NCI-H1694 (cell line): ENCODE measurements at regions not wholly inside any gene's neighbourhood (a gene's known extent, or its start where the extent isn't known, plus 50 kb on each side); places are given as distances from the start of the nearest gene placed in this dataset.

Source experiments
- DNase-seq: peaks from one replicate; lab custom pipeline; 2025; lab: John Stamatoyannopoulos, UW

DNA sequence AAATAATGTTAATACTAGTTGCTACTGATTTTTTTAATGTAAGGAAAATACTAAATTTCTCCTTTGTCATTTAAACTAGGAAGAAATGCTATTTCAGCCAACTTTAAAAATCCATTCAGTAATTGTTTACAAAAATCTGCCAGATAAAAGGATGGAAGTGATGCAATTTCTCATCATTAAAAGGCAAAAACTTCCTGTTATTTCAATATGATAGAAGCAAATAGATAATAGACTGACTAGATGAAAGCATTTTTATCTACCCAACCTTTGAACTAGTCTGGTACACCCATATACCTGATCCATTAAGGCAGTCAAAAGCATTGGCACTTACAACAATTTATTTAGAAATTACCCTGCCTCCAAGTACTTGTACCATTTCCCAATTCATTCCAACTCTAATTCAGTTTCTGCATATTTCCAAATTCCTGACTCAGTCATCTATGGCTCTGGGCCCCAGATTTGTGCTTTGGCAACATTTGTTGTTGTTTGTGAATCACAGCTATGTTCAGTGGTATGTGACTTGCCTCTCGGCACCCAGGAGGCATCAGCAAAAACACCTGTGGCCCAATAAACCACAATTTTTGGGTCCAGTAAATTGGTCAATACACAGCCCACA is 482.6 kb upstream of the SEMA3A start:
- no peak for DNase-seq

DNA sequence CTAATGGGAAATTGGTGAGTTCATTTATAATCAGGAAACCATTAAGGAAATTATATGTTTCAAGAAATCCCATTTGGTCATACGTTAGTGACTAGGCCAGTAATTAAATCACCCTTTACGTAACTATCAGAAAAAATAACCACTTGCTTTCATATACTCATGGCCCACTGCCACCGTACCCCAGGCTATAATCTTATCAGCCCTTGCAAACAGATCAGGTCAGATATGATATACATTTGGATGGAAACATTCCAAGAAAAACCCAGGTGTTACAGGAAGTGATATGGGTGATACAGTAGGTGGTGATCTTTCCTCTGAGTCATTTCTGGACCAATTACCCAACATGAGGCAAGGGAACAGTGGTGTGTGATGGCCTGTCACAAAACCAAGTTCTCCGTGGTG is 481.0 kb upstream of the SEMA3A start:
- DNase-seq: no peak

DNA sequence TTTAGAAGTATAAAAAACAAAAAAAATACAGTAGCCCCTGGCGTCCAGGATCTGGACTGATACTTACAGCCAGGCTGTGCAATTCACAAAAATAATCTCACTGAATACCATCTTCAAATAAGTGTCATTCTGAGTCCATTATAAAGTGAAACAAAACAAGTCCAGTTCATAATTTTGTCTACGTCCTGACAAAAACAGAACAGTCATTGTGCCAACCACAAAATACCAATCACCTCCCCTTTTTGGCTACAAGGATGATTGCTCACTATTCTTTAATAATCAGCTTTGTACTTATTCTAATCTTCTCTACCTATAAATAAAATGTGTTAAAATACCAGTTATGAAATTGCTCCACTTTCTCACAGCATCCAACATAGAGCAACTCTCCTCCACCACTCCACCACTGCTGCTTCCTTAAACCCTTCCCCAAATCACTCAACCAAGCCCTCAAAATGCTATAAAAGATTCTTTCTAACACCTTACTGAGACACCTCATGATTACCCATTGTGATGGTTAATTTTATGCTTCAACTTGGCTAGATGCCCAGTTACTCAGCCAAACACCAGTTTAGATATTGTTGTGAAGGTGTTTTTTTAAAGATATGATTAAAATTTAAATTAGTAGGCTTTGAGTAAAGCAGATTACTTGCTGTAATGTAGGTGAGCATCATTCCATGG is 479.8 kb upstream of the SEMA3A start:
- no peak for DNase-seq

DNA sequence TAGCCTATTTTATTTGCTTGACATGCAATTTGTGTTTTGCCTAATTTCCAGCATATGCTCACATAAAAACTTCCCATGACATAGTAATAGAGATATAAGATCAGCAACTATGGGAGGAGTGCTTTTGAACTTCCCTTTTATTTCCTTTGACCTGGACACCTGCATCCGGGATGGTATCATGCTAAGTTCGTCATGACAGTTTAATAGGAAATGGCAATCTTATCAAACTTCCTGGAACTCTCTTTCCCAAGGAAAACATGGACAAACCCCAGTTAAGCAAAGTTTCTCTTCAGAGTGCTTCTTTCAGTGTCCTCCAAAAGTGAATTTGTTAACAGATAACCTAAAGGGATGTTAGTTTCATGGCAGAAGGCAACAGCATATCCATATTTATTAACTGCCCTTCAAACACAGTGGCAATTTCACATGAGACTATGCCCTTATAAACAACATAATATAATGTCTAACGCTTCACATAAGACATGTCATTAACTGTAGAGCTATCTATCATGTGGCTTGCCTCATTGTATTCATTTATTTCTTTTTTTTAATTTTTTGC is 474.7 kb upstream of the SEMA3A start:
- no peak for DNase-seq

DNA sequence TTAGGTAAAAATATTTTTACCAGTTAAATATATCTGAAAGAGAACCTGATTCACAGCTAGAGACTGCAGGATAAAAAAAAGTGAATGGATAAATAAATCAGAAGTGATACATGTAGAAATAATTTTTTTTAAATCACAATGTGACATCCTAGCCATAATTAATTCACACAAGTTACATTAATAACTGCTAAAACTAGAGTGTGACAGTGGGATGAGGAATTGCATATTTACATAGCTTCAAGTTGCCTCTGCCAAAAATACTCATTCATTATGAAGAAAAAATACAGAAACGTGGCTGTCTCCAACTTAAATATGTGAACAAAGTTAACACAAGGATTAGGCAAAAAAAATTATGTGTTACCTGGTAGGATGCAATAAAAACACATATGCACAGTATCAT is 473.5 kb upstream of the SEMA3A start:
- no peak for DNase-seq

DNA sequence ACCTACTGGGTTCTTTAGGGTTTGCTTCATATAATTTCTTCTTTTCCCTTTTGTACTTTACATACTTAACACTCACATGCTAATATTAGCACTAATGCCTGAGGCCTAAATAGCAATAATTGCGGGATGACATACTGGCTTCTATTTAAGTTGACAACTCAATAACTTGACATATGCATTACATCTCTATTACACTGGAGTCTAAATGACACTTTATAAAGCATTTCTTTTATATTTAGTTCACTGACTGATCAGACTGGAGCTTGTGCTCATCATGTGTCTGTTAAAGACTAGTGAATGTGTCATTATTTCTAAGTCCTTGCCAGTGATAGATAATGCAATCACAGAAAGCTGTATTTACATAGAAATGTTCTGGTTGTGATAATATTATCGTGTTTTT is 472.1 kb upstream of the SEMA3A start:
- no peak for DNase-seq

DNA sequence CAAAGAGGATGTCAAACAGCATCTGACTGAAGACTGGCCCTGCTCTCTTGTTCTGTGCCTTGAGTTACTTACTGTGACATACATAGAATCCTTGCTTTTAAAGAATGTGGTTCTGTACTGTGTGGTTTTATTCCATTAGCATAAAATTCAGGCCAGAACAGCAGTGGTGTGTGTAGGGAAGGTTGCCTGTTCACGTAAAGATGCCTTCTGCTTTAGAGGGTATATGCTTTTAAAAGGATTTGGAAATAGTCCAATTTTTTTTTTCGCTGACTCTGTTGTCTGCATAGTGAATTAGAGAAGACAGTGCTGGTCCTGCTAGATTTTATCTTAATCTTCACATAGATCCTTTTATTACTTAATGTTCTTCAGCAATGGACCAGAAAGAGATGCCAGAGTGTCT is 470.8 kb upstream of the SEMA3A start:
- no peak for DNase-seq

DNA sequence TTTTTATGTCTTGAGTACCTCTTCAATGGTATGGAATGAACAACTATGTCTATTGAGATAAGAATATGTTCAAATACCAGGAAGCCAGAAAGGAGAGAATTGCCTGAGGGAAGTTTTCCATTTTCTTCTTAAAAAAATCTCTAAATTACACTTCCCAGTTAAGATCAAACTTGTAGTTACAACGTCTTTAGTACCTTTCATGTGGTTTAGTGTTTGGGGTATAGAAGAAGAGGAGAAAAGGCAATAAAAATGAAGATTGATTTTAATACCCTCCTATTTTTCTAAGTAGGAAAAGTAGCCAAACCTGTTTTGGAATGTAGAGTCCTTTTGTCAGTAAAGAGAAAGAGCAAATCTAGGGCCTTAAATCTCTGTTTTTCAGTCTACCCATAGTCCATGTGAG is 470.0 kb upstream of the SEMA3A start:
- DNase-seq: no peak

DNA sequence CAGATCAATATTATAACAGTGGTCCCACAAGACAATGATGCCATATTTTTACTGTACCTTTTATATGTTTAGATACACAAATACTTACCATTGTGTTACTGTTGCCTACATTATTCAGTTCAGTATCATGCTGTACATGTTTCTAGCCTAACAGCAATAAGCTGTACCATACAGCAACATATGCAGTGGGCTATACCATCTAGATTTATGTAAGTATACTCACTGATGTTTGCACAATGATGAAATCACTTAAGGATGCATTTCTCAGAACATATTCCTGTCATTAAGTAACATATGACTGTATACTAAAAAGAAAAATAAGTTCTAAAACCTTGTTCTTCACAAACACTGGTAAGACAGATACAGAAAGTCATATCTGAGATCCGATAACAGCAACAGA is 468.6 kb upstream of the SEMA3A start:
- no peak for DNase-seq

DNA sequence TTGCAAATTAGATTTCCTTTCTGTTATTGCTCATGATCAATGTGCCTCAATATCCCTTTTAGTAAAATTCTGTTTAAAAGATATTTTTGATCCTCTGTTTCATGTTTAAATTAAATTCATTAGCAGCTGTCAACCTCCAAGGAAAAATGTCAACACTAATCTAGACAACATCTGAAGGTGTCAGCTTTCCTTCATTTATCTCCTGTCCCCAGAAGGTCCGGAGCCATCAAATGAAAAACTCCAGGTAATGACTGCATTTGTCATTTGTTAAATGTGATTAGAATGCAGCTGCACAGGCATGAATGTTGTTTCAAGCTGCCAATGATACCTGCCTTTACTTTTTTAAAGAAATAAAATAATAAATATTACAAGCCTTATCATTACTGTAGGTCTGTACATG is 463.7 kb upstream of the SEMA3A start:
- no peak for DNase-seq

DNA sequence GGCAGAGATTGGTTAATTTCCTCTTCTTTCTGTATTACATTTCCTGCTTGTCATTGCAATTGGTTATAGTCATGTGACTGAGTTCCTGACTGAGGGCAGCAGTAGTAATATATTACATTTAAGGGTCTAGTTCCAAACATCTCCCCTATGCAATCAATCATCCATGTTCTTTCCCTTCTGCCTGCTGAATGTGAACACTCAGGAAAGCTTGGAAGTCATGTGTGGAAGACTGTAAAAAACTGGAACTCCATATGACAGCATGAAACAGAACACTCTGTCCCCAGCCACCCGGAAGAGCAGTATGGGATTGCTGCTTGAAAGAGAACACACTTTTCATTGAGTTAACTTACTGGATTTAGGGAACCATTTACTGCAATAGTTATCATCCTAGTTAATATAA is 459.7 kb upstream of the SEMA3A start:
- no peak for DNase-seq

DNA sequence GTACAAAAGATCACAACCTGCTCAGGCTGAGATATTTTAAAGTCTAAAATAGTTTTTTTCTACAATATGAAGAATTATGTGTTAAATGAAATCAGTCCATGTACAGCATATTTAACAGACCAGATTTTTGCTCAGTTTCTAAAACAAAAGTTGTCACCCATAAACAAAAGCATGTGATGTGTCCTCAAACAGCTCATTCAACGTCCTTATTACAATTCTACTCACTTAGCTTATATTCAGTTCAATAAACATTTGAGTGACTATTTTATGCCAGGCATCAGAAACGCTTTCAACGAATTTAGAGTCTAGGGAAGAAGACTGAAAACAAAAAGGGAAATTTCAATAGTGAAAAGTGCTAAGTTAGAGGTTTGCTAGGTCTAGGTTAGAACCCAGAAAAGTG is 457.3 kb upstream of the SEMA3A start:
- DNase-seq: no peak

DNA sequence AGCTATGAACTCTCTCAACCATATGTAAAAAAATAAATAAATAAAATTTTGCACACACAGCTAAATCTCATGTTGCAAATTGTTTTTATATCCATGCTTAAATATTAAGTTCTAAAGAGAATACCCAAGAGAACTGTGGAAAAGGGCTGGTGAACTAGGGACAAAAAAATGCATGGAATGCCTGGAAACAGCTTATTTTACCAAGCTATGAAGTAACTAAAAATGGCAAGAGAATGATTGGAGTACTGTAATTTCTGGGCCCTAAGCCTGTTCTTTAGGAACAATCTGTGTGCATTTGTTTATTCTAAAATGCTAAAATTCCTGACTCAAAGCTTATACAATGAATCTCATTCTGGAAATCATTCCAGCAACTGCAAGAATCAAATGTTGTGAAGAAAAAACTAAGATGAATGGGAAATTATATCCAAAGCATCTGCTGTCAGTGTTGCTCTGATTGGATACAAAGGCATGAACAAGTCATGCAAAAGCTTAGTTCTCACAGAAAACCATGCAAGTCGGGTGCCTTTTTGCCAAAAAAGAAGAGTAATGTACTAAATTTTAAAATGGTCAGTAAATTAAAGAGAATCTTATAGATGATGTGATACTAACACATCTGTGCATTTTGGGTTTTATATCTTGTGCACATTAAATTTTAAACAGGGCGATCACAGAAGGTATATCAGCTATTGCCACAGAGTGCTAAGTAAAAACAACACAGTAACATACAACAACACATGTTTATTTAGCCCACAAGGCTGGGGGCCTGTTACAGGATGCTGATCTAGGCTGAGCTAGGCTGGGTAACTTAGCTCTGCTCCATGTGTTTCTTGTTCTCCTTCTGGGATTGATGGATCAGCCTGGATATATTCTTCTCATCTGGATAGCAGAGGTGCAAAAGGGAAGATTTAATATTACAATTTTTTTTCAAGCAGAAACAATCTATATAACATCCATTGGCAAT is 453.5 kb upstream of the SEMA3A start:
- no peak for DNase-seq

DNA sequence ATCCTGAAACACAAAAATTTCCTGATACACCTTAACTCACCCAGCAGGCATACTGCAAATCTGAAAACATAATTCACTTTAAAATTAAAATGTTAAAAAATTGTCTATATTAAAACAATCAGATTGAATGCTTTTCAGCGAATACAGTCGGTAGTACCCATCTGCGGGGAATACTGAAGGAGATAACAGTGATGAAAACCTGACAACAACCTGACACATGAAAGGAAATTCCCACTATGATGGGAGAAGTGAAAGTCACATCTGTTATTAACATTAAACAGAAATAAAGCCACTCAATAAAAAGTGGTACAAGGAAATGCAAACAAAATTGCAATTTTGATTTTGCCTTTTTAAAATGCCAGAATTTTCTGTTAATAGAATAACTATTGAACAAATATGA is 448.0 kb upstream of the SEMA3A start:
- DNase-seq: no peak

DNA sequence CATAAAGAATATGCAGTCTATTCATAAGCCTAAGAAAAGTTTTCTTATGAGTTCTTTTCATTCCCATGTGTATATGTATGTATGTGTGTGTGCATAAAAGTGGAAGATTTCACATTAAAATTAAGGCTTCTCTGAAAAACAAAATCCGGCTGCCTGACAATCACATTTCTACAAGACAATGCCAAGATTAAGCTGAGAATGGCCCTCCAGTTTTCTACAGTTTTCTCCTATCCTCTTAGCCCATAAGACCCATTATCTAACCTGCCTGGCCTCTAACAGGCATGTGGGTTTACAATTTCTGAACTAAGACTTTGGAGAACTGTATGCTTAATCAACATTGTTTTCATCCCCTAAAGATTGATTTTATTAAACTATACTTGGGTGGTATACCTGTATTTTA is 446.0 kb upstream of the SEMA3A start:
- no peak for DNase-seq

DNA sequence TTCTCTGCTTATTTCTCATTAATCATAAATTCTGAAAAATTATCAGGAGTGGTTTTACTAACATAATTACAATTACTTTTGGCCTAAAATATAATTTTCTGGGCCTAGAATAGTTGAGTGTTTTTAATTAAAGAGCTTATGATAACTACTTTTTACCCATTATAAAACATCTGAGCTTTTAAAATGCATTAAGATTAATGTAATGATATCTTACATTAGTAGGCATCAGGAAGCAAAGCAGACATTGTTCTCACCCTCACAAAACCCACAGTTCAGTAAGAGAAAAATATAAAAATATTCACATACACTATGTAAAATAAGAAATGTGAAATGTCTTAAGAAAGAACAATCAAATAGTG is 443.7 kb upstream of the SEMA3A start:
- DNase-seq: no peak

DNA sequence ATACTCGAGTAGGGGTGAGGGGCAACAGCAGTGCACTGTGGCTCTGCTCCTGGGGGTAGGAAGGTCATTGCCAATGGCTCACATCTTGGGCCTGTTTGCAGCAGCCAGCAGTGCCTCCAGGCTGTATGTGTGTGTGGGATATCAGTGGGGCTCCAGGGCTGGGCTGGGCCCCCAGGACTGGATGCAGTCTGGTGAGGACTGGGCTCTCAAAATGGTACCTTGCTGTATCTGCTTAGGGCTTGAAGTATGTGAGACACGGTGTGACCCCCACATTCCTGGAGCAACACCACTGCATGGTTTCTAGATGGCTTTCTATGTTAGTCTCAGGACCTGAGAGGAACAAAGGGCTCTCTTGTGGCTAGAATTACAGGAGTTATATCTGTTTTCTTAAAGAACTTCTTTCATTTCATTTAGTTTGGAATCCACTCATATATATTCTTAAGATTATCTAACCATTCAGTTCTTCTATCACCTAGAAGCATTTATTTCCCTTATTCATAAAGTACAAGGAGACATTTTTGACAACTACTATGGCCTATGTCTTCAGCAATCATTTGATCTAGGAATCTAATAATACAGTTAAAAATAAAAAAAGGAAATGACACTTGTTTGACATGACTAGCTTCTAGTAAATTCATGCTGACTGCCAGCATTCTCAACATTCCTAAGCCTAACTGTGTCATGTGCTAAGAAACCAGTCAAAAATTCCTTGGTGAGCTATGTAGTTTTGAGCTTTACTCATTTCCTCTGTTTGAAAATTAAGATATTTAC is 443.2 kb upstream of the SEMA3A start:
- no peak for DNase-seq

DNA sequence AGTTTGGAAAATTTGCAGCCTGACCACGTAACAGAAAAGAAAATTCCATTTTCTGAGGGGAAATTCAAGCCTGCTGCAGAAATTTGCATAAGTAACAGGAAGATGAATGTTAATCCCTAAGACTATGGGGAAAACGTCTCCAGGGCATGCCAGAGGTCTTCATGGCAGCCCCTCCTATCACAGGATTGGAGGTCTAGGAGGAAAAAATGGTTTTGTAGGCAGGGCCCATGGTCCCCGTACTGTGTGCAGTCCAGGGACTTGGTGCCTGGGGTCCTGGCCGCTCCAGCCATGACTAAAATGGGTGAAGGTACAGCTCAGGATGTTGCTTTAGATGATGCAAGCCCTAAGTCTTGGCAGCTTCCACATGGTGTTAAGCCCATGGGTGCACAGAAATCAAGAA is 437.3 kb upstream of the SEMA3A start:
- DNase-seq: no peak

DNA sequence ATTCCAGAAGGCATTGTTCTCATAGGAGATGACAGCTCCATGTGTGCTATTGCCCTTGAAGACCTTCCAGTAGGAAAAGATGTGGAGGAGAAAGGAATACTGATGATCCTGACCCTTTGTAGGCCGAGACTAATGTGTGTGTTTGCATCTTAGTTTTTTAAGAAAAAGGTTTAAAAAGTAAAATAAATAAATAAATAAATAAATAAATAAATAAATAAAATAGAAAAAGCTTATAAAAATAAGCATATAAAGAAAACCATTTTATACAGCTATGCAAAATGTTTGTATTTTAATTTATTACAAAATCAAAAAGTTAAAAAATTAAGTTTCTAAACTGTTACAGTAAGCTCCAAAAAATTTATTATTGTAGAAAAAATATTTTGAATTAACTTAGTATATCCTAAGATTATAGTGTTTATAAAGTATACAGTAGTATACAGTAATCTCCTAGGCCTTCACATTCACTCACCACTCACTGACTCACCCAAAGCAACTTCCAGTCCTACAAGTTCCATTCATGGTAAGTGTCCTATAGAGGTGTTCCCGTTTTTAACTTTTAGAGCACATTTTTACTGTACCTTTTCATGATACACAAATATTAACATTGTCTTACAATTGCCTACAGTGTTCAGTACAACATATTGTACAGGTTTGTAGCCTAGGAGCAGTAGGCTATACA is 435.2 kb upstream of the SEMA3A start:
- DNase-seq: no peak

DNA sequence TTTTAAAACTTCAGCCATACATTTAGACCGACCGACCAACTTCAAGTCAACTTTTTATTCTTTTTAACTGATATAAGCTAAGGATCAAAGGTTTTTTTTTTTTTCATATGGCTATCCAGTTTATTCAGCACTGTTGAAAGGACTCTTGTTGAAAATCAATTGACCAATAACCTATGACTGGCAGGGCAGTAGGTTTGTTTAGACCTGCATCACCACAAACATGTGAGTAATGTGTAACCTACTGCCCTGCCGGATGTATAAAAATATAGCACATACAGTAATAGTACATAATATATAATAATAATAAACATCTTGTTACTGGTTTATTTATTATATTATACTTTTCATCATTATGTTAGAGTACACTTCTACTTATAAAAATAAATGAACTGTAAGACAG is 434.6 kb upstream of the SEMA3A start:
- no peak for DNase-seq

DNA sequence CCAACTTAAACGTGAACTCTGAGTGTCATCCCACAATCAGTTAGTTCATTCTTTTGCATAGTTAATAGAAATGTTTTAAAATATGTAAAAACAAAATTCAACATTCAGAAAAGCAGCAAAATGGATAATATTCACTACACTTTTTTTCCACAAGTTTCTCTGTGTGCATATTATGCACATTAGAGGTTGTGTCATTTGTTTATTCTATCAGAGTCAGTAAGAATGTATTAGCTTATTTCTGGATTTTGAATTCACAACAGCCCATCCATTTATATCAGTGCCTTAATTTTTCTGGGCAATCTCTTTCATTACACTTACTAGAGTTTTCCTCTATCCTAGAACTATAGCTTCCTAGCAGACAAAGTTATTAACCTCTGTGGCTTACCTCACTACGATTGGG is 432.7 kb upstream of the SEMA3A start:
- no peak for DNase-seq

DNA sequence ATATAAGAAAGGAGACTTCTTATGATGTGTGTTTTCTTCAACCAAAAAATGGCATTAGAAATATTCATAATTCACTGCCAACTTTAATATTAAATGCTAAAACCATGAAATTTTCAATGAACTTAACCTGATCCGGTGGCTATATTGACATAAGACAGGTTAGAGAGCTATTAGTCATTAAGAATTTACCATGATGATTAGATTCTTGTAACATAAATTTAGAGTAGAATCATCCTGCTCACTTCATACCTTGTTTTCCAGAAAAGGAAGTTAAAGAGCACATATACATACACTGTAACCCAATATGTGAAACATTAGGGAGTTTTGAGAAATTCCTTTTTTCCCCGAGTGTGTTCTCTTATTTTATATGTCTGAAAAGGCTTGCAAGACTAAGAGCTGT is 430.3 kb upstream of the SEMA3A start:
- DNase-seq: no peak
